ENCODE measurements at regions not wholly inside any gene's neighbourhood (a gene's known extent, or its start where the extent isn't known, plus 50 kb on each side); places are given as distances from the start of the nearest gene placed in this dataset.
A peak's percentile ranks its signal among the peaks of the same experiment; 100 is the strongest.

- no peak for ATAC-seq
- H3K4me1 ChIP-seq = no peaks in the 10 kb centered on the region
- DNase-seq = no peak
- H3K9me3 ChIP-seq = no peaks in the 10 kb centered on the region
- intact Hi-C loops (cut with DNase I) = no loop called here
- H3K4me3 ChIP-seq = no peak overlapping the region
- H3K36me3 ChIP-seq (ENCODE audit: insufficient read depth in 1 of 2, low read depth in 1 of 2) = no peaks in the 10 kb centered on the region
- no peaks in the 10 kb centered on the region for H3K27me3 ChIP-seq (ENCODE audit: insufficient read depth in 3 of 3, low read length in 2 of 3)
- TF ChIP-seq CTCF (IDR thresholded peaks at IDR 0.05) = no peak
- 84 to 89% (median 88%) methylated on average over 4 of the region's 4 CpGs for WGBS, 3 donors
- no peak overlapping the region for H3K27ac ChIP-seq
Measured at GRCh38 chr7:119184124-119184788, 959.8 kb downstream of the ANKRD7 start.

GRCh38 chr7:119196183-119196582 is 971.7 kb downstream of the ANKRD7 start:
- intact Hi-C loops (cut with DNase I) = no loop called here
- Histone ChIP-seq H3K36me3 (ENCODE audit: insufficient read depth in 1 of 2, low read depth in 1 of 2) (no peaks in the 10 kb centered on the region), H3K4me3 (no peak overlapping the region), H3K9me3 (no peaks in the 10 kb centered on the region), H3K27me3 (ENCODE audit: insufficient read depth in 3 of 3, low read length in 2 of 3) (no peaks in the 10 kb centered on the region), H3K4me1 (no peaks in the 10 kb centered on the region), H3K27ac (no peak overlapping the region)
- TF ChIP-seq CTCF (IDR thresholded peaks at IDR 0.05) = no peak
- 68 to 76% (median 72%) methylated on average over 2 of the region's 2 CpGs for WGBS, 3 donors
- DNase-seq = no peak
- ATAC-seq = no peak

GRCh38 chr7:119197172-119197876 is 972.8 kb downstream of the ANKRD7 start:
- intact Hi-C loops (cut with DNase I) = no loop called here
- no peak for DNase-seq
- ATAC-seq = no peak
- Histone ChIP-seq H3K4me1 (no peaks in the 10 kb centered on the region), H3K36me3 (ENCODE audit: insufficient read depth in 1 of 2, low read depth in 1 of 2) (no peaks in the 10 kb centered on the region), H3K27ac (no peak overlapping the region), H3K4me3 (no peak overlapping the region), H3K27me3 (ENCODE audit: insufficient read depth in 3 of 3, low read length in 2 of 3) (no peaks in the 10 kb centered on the region), H3K9me3 (no peaks in the 10 kb centered on the region)
- TF ChIP-seq CTCF (IDR thresholded peaks at IDR 0.05) = no peak
- WGBS, 3 donors = 78 to 83% (median 80%) methylated on average over 9 of the region's 9 CpGs

GRCh38 chr7:119197877-119198527 is 973.5 kb downstream of the ANKRD7 start:
- no peaks in the 10 kb centered on the region for H3K9me3 ChIP-seq
- no peaks in the 10 kb centered on the region for H3K27me3 ChIP-seq (ENCODE audit: insufficient read depth in 3 of 3, low read length in 2 of 3)
- H3K36me3 ChIP-seq (ENCODE audit: insufficient read depth in 1 of 2, low read depth in 1 of 2) = no peaks in the 10 kb centered on the region
- H3K4me1 ChIP-seq = no peaks in the 10 kb centered on the region
- WGBS, 3 donors = 26 to 29% (median 26%) methylated on average over 8 of the region's 8 CpGs
- ATAC-seq = no peak
- no peak overlapping the region for H3K27ac ChIP-seq
- DNase-seq = no peak
- peak; percentile 35 for TF ChIP-seq CTCF (IDR thresholded peaks at IDR 0.05)
- H3K4me3 ChIP-seq = no peak overlapping the region
- intact Hi-C loops (cut with DNase I) = no loop called here
